Naive thymus-derived CD4-positive, alpha-beta T cell (primary cell): ENCODE measurements at regions not wholly inside any gene's neighbourhood (a gene's known extent, or its start where the extent isn't known, plus 50 kb on each side); places are given as distances from the start of the nearest gene placed in this dataset.

Source experiments
- ATAC-seq: fragments of 150-1000 bp; cut with Tn5 transposase; 2 replicates; pipeline ENCODE4 v1.10.0; 2021; ENCODE audit warnings: mild to moderate bottlenecking, moderate library complexity
- CTCF ChIA-PET: fragments of 350-600 bp; sonication (Branson Sonifier 250); formaldehyde crosslinking; loops from one replicate; lab custom pipeline; 2021; ENCODE audit warnings: antibody characterized with exemption; lab: Charles Lee
- POLR2A ChIA-PET: fragments of 350-600 bp; sonication (Branson Sonifier 250); formaldehyde crosslinking; loops from one replicate; lab custom pipeline; 2021; ENCODE audit warnings: antibody characterized with exemption, inconsistent platforms; lab: Charles Lee
- DNase-seq, 9 donors: peaks; one replicate each; pipeline versions ENCODE4 v3.0.0 to v3.0.0-alpha.2; 2020 to 2022; ENCODE audit warnings: mixed read lengths in 1 of 9
- H3K27ac ChIP-seq: one replicate; pipeline ENCODE4 v1.7.0; 2013; ENCODE audit warnings: mild to moderate bottlenecking, low read depth, low read length, moderate library complexity
- H3K27me3 ChIP-seq, 2 donors: one replicate each; pipeline ENCODE4 v1.7.0; 2013; ENCODE audit warnings: low read length in 2 of 2, mild to moderate bottlenecking in 2 of 2, moderate library complexity in 2 of 2; ENCODE audit not compliant: control insufficient read depth in 2 of 2, insufficient read depth in 2 of 2
- H3K36me3 ChIP-seq, 3 experiments: 1 replicate in 2 of 3; 2 replicates in 1 of 3; pipeline ENCODE4 v1.7.0; 2013; ENCODE audit warnings: low read length in 3 of 3, mild to moderate bottlenecking in 3 of 3, moderate library complexity in 1 of 3; ENCODE audit not compliant: insufficient read depth in 3 of 3, control insufficient read depth in 2 of 3
- H3K4me1 ChIP-seq, 2 donors: one replicate each; pipeline ENCODE4 v1.7.0; 2013; ENCODE audit warnings: low read length in 2 of 2, mild to moderate bottlenecking in 2 of 2, moderate library complexity in 1 of 2; ENCODE audit not compliant: control insufficient read depth in 2 of 2, insufficient read depth in 2 of 2
- H3K4me3 ChIP-seq: 2 replicates; pipeline ENCODE4 v1.7.0; 2013; ENCODE audit warnings: mild to moderate bottlenecking, low read length
- H3K9me3 ChIP-seq, 3 experiments: 1 replicate in 2 of 3; 2 replicates in 1 of 3; pipeline ENCODE4 v1.7.0; 2013; ENCODE audit warnings: low read length in 3 of 3; ENCODE audit not compliant: control insufficient read depth in 2 of 3
- H3K27ac Mint-ChIP-seq, 9 donors: one replicate each; pipeline ENCODE4 v1.8.0; 2020 to 2022; ENCODE audit warnings: mixed read lengths in 9 of 9, mild to moderate bottlenecking in 8 of 9, moderate library complexity in 5 of 9, inconsistent platforms in 2 of 9
- H3K27me3 Mint-ChIP-seq, 5 donors: one replicate each; pipeline ENCODE4 v1.8.0; 2021 to 2022; ENCODE audit warnings: mixed read lengths in 5 of 5, mild to moderate bottlenecking in 1 of 5
- H3K36me3 Mint-ChIP-seq, 5 donors: one replicate each; pipeline ENCODE4 v1.8.0; 2020 to 2022; ENCODE audit warnings: mixed read lengths in 5 of 5, mild to moderate bottlenecking in 3 of 5, inconsistent platforms in 1 of 5
- H3K4me1 Mint-ChIP-seq, 7 donors: one replicate each; pipeline ENCODE4 v1.8.0; 2020 to 2022; ENCODE audit warnings: mixed read lengths in 7 of 7, mild to moderate bottlenecking in 3 of 7, inconsistent platforms in 1 of 7
- H3K4me3 Mint-ChIP-seq, 10 donors: one replicate each; pipeline ENCODE4 v1.8.0; 2020 to 2022; ENCODE audit warnings: mild to moderate bottlenecking in 10 of 10, mixed read lengths in 10 of 10, moderate library complexity in 6 of 10, inconsistent platforms in 2 of 10
- H3K9me3 Mint-ChIP-seq, 11 donors: one replicate each; pipeline ENCODE4 v1.8.0; 2020 to 2022; ENCODE audit warnings: mixed read lengths in 11 of 11, mild to moderate bottlenecking in 4 of 11, inconsistent platforms in 1 of 11, moderate library complexity in 1 of 11
- intact Hi-C, 2 donors: fragments of 100-400 bp; cut with micrococcal nuclease; formaldehyde crosslinking; loops; one replicate each; pipeline ENCODE4 v1.15.1; 2023

GRCh38 chr15:85313339-85313738 lies 67.1 kb upstream of the AKAP13 start:
- DNase-seq (no peak), ATAC-seq (no peak)
- no peak overlapping the region for H3K4me3 Mint-ChIP-seq
- H3K27me3 ChIP-seq: no peaks in the 10 kb centered on the region
- no peak overlapping the region for H3K27ac ChIP-seq
- POLR2A ChIA-PET: no interaction called here
- H3K4me3 ChIP-seq: no peak overlapping the region
- H3K27me3 Mint-ChIP-seq: peaks cover 0 to 2% (median 0%) of the 10 kb centered on the region in 5 donors
- H3K36me3 ChIP-seq: no peaks in the 10 kb centered on the region
- H3K36me3 Mint-ChIP-seq: peaks cover 0 to 32% (median 10%) of the 10 kb centered on the region in 5 donors
- no peaks in the 10 kb centered on the region for H3K9me3 ChIP-seq
- H3K9me3 Mint-ChIP-seq: peaks cover 0 to 17% (median 2%) of the 10 kb centered on the region in 11 donors
- intact Hi-C loops: loop anchor here in 1 of 2 donors (5.0 kb wide), 1 partner anchor 189 kb away; no protein-coding TSS in a partner anchor
- H3K4me1 ChIP-seq: peaks cover 24 to 28% of the 10 kb centered on the region in 2 donors
- peaks cover 28 to 60% (median 43%) of the 10 kb centered on the region in 7 donors for H3K4me1 Mint-ChIP-seq
- CTCF ChIA-PET: interaction anchor here (1.3 kb wide), 1 partner anchor 17 kb away, joined by 4 read pairs; no protein-coding TSS in a partner anchor
- H3K27ac Mint-ChIP-seq: no peak overlapping the region

- Histone ChIP-seq H3K4me1 (peaks cover 28 to 30% of the 10 kb centered on the region in 2 donors), H3K27ac (no peak overlapping the region), H3K27me3 (no peaks in the 10 kb centered on the region), H3K36me3 (no peaks in the 10 kb centered on the region), H3K9me3 (no peaks in the 10 kb centered on the region), H3K4me3 (no peak overlapping the region)
- ChIA-PET POLR2A (interaction anchor here (0.6 kb wide), 1 partner anchor 126 kb away, joined by 4 read pairs; no protein-coding TSS in a partner anchor), CTCF (interaction anchor here (1.3 kb wide), 1 partner anchor 17 kb away, joined by 4 read pairs; no protein-coding TSS in a partner anchor)
- Mint-ChIP-seq H3K4me1 (peaks cover 20 to 60% (median 39%) of the 10 kb centered on the region in 7 donors), H3K4me3 (no peak overlapping the region), H3K27me3 (peaks cover 0 to 2% (median 0%) of the 10 kb centered on the region in 5 donors), H3K9me3 (peaks cover 0 to 17% (median under 1%) of the 10 kb centered on the region in 11 donors), H3K36me3 (peaks cover 0 to 27% (median 6%) of the 10 kb centered on the region in 5 donors), H3K27ac (no peak overlapping the region)
- no peak for ATAC-seq
- intact Hi-C loops: loop anchor here in 1 of 2 donors (5.0 kb wide), 1 partner anchor 188 kb away; no protein-coding TSS in a partner anchor
- no peak for DNase-seq
These were observed 66.3 kb upstream of the AKAP13 start for GRCh38 chr15:85314146-85314545.

GRCh38 chr15:85314633-85315032 lies 65.8 kb upstream of the AKAP13 start:
- H3K9me3 Mint-ChIP-seq: peaks cover 0 to 17% (median 0%) of the 10 kb centered on the region in 11 donors
- DNase-seq (no peak), ATAC-seq (no peak)
- peaks cover 20 to 60% (median 39%) of the 10 kb centered on the region in 7 donors for H3K4me1 Mint-ChIP-seq
- no peak overlapping the region for H3K4me3 Mint-ChIP-seq
- peak overlapping the region in 2 of 9 donors; percentile 43 to 87 for H3K27ac Mint-ChIP-seq
- H3K36me3 ChIP-seq: no peaks in the 10 kb centered on the region
- H3K27me3 Mint-ChIP-seq: peaks cover 0 to 2% (median 0%) of the 10 kb centered on the region in 5 donors
- peaks cover 28 to 29% of the 10 kb centered on the region in 2 donors for H3K4me1 ChIP-seq
- POLR2A ChIA-PET: interaction anchor here (0.6 to 1.6 kb wide), 2 partner anchors 65 to 126 kb away, joined by 4 read pairs; partner anchors contain the start of gene AKAP13
- peaks cover 0 to 27% (median 5%) of the 10 kb centered on the region in 5 donors for H3K36me3 Mint-ChIP-seq
- no peak overlapping the region for H3K4me3 ChIP-seq
- no peaks in the 10 kb centered on the region for H3K9me3 ChIP-seq
- intact Hi-C loops: loop anchor here (5.0 kb wide), 4 partner anchors 98 to 378 kb away; no protein-coding TSS in a partner anchor
- no peak overlapping the region for H3K27ac ChIP-seq
- CTCF ChIA-PET: no interaction called here
- no peaks in the 10 kb centered on the region for H3K27me3 ChIP-seq

GRCh38 chr15:85316244-85316934 lies 64.0 kb upstream of the AKAP13 start:
- peak overlapping the region; percentile 46 for H3K27ac ChIP-seq
- H3K27me3 ChIP-seq: no peaks in the 10 kb centered on the region
- no peaks in the 10 kb centered on the region for H3K9me3 ChIP-seq
- ChIA-PET CTCF (interaction anchor here (0.5 to 2.2 kb wide), 9 partner anchors 10 to 197 kb away, joined by 3 to 6 read pairs (median 4); no protein-coding TSS in a partner anchor), POLR2A (interaction anchor here (0.8 to 1.9 kb wide), 4 partner anchors 12 to 65 kb away, joined by 3 to 9 read pairs (median 4); partner anchors contain the start of gene AKAP13)
- peak in 6 of 9 donors; percentile 23 to 45 (median 30) for DNase-seq
- Mint-ChIP-seq H3K27me3 (no peaks in the 10 kb centered on the region), H3K9me3 (peaks cover 0 to 8% (median 3%) of the 10 kb centered on the region in 11 donors), H3K36me3 (peaks cover 1 to 25% (median 5%) of the 10 kb centered on the region in 5 donors), H3K4me3 (peak overlapping the region; percentile 42 to 80 (median 56)), H3K4me1 (peaks cover 28 to 63% (median 39%) of the 10 kb centered on the region in 7 donors), H3K27ac (peak overlapping the region; percentile 43 to 89 (median 83))
- peak; percentile 71 for ATAC-seq
- intact Hi-C loops: loop anchor here (1.0 to 5.0 kb wide), 7 partner anchors 14 to 376 kb away; partner anchors contain the start of gene AKAP13 (in 1 of the 2)
- no peaks in the 10 kb centered on the region for H3K36me3 ChIP-seq
- H3K4me3 ChIP-seq: peak overlapping the region; percentile 9
- H3K4me1 ChIP-seq: peaks cover 28 to 29% of the 10 kb centered on the region in 2 donors

- Mint-ChIP-seq H3K4me1 (peaks cover 22 to 53% (median 35%) of the 10 kb centered on the region in 7 donors), H3K27ac (peak overlapping the region in 4 of 9 donors; percentile 22 to 90 (median 27)), H3K4me3 (peak overlapping the region in 2 of 10 donors; percentile 16 to 74), H3K9me3 (peaks cover 0 to 14% (median 7%) of the 10 kb centered on the region in 11 donors), H3K36me3 (peaks cover 5 to 20% (median 15%) of the 10 kb centered on the region in 5 donors), H3K27me3 (no peaks in the 10 kb centered on the region)
- no peaks in the 10 kb centered on the region for H3K27me3 ChIP-seq
- ChIA-PET CTCF (interaction anchor here (0.8 to 2.2 kb wide), 5 partner anchors 9 to 87 kb away, joined by 3 to 8 read pairs (median 3); no protein-coding TSS in a partner anchor), POLR2A (interaction anchor here (0.6 to 1.9 kb wide), 3 partner anchors 10 to 39 kb away, joined by 3 to 9 read pairs (median 3); no protein-coding TSS in a partner anchor)
- H3K4me1 ChIP-seq: peaks cover 28 to 29% of the 10 kb centered on the region in 2 donors
- H3K36me3 ChIP-seq: no peaks in the 10 kb centered on the region
- intact Hi-C loops: loop anchor here in 1 of 2 donors (1.0 to 5.0 kb wide), 5 partner anchors 11 to 374 kb away; no protein-coding TSS in a partner anchor
- H3K4me3 ChIP-seq: no peak overlapping the region
- DNase-seq (peak in 1 of 9 donors; percentile 29), ATAC-seq (peak; percentile 61)
- no peak overlapping the region for H3K27ac ChIP-seq
- no peaks in the 10 kb centered on the region for H3K9me3 ChIP-seq
These were observed 62.2 kb upstream of the AKAP13 start for GRCh38 chr15:85318048-85318731.
